HS-5 (cell line): ENCODE measurements at regions not wholly inside any gene's neighbourhood (a gene's known extent, or its start where the extent isn't known, plus 50 kb on each side); places are given as distances from the start of the nearest gene placed in this dataset.

Experiments
- DNase-seq: peaks from one replicate; pipeline ENCODE4 v3.0.0-alpha.2; 2012; ENCODE audit warnings: low read depth

DNA sequence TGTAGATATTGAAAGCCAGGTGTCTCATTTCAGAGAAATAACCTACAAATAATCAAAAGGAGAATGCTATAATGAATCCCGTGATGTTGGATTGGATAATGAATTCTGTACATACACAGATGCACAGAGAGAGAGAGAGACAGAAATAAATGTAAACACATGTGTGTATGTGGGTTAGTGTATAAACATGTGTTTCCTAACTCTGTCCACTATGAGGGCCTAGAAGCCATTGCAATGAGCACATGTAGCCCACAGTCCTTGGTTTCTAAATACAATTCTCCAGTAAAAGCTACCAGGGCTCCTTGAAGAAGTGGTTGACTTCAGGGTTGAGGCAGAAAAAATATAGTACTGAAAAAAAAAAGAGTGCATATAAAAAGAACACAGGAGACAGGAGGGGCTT, 109.5 kb downstream of the INHBB start:
- DNase-seq = no peak

DNA sequence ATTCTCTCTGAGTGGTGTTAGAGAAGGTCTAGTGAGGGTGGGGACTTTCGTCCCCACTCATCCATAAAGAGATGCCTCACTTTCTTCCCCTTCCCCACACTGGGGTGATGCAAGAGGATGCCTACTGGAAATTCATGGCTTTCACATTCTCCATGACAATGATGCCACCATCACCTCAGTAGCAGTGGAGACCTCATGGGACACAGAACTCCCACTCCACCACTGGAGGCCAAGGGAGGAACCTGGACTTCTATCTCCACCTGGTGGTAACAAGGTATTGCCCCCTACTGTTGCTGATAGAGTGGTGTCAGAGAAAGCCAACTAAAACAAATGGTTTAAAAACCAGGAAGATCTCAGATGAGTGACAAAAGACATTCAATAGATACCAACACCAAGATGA, 110.9 kb downstream of the INHBB start:
- DNase-seq = no peak

DNA sequence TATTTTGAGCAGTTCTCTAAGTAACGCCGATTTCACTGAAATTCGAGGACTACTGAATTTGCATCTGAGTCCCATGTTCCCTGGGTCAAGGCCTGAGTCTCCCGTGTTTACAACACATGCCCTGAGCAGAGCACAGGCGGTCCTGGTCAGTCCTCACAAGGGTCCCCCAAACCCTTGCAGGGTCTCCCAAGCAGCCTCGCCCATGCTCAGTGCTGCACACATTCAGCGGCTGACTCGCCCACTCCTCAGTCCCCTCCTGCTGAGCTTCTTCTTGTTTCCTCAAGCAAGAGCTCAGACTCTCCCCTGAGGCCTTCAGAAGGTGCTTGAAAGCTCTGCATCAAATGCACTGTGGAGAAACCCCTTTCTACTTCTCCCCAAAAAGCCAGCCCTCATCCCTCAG, 114.6 kb downstream of the INHBB start:
- DNase-seq = no peak

DNA sequence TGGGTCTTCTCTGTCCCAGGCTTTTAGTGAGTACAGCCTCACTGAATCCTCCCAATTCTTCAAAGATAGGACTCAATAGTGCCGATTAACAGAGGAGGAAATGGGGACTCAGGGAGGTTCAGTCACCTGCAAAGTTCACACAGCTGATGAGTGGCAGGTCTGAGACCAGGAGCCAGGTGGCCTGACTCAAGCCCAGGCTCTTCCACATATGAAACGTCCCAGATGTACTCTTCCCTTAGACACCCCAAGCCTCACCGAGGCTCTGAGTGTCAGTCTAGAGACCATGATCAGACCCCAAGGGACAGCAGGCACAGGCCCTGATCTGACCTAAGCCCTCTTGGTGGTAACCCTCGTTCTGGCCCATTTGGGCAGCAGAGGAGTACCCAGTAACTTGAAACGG, 115.2 kb downstream of the INHBB start:
- no peak for DNase-seq

DNA sequence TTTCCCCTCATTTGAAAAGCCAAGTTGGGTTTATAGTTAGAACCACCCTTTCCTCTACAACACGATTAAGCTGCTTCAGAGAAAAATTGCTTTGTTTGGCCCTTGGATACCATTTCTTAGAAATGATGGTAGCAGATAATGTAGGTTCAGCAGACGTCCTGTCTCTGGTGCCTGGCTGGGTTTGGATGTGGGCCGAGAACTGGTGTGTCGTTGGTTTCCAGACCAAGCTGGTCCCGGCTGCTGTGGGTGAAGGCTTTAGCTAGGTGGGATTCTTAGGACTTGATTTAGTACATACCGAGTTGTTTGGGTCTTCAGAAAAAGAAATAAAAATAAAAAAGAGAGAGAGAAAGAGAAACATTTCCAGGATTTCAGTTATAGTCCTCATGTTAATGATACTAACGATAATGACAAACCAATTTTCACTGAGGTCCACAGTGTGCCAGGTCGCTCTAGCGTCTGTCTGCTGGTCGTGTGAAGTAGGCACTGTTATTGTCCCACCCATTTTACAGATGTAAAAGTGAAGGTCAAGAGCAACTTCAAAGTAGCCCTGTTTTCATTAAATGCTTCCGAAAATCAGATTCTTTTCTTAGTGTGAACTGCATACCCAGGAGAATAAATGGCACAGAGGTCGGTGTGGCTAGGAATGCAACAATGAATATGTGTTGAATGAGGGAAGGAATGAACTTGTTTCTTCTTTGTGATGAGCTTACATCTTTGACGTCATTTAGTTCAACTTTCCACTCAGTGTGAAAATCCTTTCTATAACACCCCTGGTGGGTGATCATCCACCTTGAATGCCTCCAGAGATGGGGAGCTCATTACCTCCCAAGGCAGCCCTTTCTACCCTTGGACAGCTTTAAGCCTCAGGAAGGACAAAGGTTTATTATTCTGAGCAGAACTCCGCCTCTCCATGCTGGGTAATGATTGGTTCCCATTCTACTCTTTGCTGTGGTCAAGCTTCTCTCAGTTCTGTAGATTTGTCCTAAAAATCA, 115.9 kb downstream of the INHBB start:
- no peak for DNase-seq

DNA sequence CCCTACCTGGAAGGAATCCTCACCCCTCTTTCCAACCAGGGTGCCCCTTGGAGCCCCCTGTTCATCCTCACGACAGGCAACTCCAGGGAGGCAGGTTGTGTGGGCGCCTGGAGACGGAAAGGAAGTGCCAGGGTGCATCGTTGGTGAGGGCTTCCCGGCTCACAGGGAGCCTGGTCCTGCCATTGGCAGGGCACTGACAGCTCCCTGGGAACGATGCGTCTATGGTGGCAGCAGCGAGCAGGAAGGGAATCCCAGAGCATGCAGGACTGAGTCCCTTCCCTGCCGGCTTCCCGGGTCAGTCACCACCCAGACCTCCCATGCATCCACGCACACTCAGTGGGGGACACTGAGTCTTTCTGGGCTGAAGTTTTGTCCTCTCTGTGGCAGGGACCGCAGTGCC, 117.6 kb downstream of the INHBB start:
- DNase-seq = no peak

DNA sequence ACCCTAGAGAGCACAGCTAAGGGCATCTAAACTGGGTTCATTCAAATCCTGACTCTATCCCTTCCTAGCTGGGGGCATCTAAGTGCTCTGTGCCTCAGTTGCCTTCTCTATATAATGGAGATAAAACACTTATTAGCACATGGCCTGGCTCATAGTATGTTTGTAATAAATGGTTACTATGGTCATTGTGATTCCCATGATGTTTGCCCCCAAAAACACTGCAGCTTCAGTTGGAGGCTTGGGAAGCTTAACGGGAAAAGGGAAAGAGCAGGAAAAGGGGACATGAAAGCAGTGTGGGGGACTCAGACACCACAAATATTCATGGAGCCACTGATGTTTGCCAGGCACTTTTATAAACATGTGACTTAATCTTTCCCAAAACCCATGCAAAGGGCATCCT, 118.1 kb downstream of the INHBB start:
- no peak for DNase-seq

DNA sequence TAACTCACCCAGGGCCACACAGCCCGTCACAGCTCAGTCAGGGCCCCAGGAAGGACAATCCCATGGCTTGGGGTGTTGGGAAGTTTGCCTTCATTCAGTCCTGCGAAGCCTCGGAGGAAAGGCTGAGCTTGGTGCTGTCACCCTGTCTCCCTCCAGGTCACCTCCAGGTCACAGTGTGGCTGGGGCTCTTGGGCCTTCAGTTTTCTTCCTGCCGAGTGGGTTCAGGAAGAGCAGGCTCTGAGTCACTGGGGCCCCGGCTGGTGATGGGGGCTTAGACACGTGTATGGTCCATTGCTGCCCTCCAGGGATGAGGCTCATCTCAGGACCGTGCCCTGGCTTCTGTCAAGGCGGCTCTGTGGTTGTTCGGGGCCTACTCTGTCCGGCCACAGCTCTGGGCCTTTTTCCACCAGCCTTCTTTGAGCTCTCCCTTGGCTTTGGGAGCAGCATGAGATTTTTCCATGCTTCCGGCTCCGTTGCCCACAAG, 118.6 kb downstream of the INHBB start:
- DNase-seq = no peak

DNA sequence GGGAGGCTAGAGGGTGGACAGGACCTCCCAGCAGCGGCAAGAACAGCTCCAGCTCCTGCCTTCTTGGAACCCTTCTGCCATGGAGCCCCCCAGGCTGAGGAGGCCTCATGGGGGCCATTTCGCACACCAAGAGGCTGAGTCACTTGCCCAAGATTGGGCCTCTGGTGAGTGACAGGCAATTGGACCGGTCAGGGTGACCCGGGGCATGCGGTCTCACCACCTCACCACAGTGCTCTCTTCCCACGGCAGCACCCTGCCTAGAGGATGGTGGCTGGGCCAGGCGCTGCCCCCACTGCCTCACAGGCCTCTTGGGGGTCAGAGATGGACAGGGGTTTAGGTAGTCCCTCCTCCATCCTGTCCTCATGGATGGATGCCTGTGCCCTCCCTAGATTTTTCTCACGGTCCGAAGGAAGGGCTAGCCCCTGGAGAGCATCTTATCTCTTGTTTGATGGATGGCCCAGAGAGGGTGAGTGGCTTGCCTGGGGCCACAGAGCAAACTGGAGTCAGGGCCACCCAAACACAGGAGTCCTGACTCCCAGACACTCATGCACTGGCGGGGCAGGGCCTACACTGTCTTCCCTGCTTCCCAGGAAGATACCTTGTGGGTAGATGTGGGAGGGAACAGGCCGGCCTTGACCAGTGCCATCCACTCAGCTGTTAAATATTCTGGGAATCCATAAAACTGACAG, 119.2 kb downstream of the INHBB start:
- no peak for DNase-seq

DNA sequence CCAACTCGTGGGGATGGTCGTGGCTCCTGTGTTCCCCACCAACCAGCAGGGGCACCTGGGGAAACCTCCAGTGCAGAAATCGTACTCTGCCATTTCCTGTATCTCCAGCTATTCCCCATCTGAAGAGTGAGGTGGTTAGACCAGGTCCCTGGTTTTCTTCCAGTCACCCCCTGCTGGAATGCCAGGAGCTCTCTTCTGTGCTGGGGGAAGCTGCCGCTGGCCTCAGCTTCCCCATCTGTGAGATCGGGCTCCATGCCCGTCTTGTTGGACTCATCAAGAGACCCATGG, 119.7 kb downstream of the INHBB start:
- no peak for DNase-seq

DNA sequence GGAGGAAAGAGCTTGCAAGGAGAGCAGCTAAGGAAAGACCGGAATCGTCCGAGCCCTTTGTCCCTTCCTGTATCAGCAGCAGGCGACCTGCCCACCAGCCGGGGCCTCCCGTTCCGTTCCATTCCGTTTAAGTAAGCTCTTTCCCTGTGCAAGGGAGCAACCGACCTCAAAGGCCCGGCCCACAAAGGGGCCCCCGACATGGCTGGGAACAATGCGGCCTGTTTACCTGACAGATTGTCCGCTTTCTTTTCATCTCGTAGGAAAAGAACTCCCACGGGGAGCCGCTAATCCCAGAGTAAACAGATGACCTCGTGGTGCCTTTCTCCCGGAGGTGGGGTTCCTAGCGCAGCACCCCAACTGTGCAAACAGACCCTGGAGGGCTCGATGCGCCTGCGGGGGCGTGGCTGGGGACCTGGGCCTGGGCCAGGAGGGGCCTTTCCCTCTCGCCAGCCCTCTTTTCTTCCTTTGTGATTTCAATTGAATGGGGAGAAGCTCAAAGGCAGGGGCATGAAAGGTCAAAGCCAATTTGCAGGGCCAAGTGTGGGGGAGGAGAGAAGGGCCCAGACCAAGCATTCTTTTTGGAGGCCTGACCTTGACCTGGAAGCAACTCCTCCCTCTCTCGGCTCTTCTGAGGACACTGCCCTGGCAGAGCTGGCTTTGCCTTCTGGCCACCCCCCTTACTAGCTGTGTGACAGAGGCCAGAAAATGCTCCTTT, 120.2 kb downstream of the INHBB start:
- no peak for DNase-seq

DNA sequence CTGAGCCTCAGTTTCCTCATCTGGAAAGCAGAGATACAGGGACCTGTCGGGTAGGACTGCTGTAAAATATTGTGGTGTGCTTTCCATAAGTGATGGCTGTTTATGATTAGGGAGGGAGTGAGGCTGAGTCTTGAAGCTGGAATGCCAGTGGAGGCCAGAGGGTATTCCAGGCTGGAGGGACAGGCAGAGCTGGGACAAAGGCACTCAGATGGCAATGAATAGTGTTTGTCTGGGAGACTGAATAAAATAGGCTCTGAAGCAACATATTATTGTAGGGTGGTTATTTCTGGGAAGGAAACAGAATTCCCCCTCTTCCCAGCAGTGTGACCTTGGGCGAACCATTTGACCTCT, 120.7 kb downstream of the INHBB start:
- no peak for DNase-seq

DNA sequence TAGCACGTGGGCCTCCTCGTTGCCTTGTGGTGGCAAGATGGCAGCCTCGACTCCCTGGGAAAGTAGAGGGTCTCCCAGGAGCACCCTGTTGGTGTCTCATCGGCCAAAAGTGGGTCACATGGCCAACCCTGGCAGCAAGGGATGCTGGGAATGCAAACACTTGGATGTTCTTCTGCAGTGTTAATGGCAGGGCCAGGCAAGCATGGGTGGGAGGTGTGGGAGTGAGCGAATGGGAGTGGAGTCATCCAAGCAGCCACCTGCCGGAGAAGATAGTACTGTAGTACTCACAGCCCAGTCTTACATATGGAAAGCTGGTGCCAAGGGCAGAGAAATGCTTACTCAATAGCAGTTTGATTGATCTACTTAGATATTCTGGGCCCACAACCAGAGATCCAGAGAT, 122.2 kb downstream of the INHBB start:
- DNase-seq = no peak

DNA sequence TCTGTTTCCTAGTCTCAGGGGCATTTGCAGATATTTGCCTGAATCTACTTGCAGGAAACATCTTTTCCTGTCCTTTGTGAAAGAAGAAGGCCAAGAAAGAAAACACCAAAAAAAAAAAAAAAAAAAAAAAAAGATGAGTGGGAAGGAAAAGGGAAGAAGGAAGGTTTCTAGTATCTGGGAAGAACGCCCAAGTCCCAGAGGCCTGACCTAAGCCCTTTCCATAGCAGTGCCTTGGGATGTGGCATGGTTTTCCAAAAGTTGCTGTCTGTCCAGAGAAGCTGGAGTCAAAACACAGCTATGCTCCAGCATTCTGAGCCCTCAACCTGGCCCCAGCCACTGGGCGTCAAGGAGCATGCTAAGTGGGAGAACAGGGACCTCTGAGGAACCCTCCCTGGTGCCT, 123.5 kb downstream of the INHBB start:
- no peak for DNase-seq

DNA sequence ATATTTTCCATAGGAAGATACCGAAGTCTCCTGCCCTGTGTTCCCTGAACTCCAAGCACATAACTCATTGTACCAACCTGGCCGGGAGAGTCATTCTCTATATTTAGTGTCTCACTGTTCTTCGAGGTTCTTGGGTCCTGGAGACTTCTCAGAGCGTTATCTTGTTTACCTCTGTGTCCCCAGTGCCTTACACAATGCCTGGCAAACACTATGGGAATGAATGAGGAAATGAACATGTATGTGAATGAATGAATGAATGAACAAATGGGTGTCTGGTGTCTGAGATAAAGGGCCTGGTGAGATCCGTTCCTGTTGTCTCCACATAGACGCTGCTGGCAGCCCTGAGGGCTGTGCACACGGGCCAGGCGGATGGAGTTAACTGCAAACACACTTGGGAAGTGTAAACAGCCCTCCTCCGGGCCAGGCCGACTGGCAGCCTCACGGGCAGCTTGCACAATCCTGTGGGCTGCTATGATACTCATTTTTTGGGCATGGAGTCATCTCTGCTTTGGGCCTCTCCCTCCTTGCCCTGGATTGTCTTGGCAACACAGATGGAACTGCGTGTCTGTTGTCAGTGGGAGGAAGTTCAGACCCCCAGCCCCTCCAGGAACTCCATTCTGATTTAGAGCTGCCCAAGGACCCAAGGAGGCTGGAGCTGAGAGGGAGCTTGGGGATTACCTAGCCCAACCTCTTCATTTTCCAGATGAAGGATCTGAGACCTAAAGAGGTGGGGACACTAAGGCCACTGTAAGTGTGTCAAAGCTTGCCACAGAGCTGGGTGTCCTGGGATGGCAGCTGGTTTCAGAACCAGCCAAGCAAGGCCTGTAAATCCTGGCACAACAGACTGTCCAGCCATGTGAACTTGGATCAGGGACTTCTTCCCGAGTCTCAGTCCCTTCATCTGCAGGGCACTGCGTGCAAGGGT, 124.4 kb downstream of the INHBB start:
- peak; percentile 91 for DNase-seq

DNA sequence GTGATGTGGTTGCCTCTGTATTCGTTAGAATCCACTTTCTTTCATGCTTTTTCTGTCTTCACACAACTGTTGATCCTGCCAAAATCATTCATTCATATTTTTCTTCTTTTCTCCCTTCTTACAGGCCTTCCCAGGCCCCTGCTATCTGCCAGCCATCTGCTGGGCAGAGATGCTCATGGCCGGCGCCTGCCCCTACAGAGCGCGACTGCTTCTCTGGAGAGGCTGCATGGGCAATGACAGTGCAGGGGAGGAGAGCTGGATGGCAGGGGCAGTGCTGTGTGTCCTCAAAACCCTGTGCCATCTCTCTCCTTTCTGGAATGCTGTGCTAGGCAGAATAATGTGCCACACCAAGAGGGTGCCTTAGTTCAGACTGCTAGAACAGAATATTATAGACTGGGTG, 125.2 kb downstream of the INHBB start:
- no peak for DNase-seq

DNA sequence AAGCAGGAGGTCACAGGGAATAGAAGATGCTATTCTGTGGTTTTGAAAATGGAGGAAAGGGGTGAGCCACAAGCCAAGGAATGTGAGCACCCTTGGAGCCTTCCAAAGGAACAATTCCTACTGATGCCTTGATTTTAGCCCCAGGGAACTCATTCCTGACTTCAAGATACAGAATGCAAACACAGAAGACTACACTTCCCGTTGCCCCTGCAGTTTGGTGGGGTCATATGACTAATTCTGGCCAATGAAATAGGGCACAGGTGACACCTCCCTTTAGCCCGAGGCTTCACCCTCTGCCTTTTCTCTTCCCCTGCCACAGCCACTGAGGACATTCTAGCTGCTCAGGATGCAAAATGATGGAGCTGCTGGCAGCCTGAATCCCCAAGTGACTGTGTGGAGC, 126.1 kb downstream of the INHBB start:
- no peak for DNase-seq

DNA sequence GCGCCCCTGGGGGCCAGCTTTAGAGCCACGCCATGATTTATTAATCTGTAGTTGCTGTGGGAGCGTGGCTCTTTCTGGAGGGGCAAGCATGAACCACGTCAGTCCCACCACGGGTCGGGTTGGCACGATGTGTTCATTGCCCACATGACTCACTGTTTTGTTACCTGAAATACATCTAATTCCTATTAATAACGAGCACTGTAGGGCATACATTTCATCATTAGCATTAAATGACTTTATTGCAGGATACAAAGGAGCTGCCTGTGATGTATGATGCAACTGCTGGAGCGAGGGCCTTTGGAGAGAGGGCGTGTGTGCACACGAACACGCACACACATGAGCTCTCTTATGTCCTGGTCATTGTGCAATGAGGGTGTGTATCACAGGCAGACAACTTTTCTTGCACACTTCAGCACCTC, 127.0 kb downstream of the INHBB start:
- DNase-seq = no peak

DNA sequence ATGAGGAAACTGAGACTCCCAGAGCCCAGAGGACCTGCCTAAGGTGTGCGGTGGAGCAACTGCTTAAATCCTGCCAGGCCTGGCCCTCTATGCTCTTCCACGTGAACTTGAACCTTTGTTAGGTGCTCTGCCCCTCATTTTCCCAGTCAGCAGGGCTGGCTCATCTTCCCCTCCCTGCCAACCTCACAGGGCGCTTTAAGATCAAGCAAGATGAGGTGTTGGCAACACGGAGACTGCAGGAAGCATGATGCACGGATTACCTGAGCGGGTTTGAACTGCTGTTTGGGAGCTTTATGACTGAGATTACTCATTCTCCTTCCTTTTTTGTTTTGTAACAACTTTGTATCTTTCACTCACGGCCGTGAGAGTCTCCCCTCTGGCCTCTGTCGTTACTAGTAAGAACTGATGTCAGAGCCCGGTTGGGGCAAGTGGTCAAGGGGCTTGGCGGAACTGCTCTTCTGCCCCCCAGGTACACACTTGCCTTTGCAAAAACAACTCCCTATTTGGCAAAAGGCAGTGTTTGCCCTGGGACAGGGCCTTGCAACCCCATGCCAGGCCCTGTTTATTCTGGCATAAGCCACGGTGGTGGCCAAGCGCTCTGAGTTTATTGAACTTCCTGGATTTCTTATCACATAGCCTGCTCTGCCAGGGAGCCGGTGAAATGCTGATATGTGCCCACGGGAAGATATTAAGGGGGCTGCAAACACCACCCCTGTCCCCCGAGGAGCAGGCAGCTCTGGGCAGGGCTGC, 127.8 kb downstream of the INHBB start:
- no peak for DNase-seq

DNA sequence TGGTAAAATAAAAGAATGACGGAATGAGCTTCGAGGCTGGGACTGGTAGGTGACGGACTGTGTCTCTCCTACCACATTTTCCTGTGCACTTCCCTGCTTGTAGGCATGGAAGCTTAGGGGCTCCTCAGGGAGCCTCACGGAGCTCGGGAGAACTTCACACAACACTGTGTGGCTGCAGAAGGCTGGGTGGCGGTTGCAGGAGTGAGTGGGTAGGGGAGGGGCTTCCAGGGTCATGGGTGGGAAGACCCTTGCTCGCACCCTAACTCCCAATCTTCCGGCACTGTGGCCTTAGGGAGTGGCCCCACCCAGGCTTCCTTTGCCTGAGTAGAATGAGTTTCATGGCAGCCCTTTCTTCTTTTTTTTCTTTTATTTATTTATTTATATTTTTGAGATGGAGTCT, 128.6 kb downstream of the INHBB start:
- no peak for DNase-seq

DNA sequence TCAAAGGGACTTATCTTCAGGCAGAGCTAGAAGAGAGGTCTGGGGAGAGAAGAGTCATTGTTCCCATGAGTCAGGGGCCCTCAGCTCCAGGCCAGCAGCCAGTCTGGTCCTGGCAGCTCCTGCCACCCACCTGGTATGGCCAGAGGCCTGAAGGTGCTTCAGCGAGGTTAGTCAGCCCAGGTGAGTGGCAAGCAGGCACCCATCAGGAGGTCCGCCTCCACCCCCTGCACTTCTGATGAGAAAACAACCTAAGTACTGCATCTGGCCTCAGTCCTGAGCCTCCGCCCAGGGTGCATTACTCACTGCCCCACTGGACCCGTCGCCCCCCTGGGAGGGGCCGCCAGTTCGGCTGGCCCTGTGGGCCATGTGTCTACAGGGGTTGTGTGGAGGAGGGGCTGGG, 130.2 kb downstream of the INHBB start:
- DNase-seq = no peak
